ENCODE measurements at regions not wholly inside any gene's neighbourhood (a gene's known extent, or its start where the extent isn't known, plus 50 kb on each side); places are given as distances from the start of the nearest gene placed in this dataset.

- H3K27me3 ChIP-seq: no peaks in the 10 kb centered on the region
- no peaks in the 10 kb centered on the region for H3K4me1 ChIP-seq
- H3K4me3 ChIP-seq: no peak overlapping the region
- intact Hi-C loops (cut with DNase I): no loop called here
- no peaks in the 10 kb centered on the region for H3K9me3 ChIP-seq
- no peak overlapping the region for H3K9ac ChIP-seq (ENCODE audit: low read depth in 2 of 2, low read length in 2 of 2)
- no peak for DNase-seq
- no peak overlapping the region for H3K27ac ChIP-seq
- no peak for TF ChIP-seq CTCF (IDR thresholded peaks at IDR 0.05)
- H3K36me3 ChIP-seq: no peaks in the 10 kb centered on the region
These were observed 190.8 kb upstream of the TOPAZ1 start for GRCh38 chr3:44050867-44051266.

GRCh38 chr3:44055951-44056350, 185.7 kb upstream of the TOPAZ1 start:
- Histone ChIP-seq H3K4me1 (no peaks in the 10 kb centered on the region), H3K9me3 (no peaks in the 10 kb centered on the region), H3K27me3 (no peaks in the 10 kb centered on the region), H3K36me3 (no peaks in the 10 kb centered on the region), H3K9ac (ENCODE audit: low read depth in 2 of 2, low read length in 2 of 2) (no peak overlapping the region), H3K27ac (no peak overlapping the region), H3K4me3 (no peak overlapping the region)
- no peak for DNase-seq
- TF ChIP-seq CTCF (IDR thresholded peaks at IDR 0.05): no peak
- intact Hi-C loops (cut with DNase I): no loop called here

GRCh38 chr3:44056446-44057240, 185.0 kb upstream of the TOPAZ1 start:
- H3K27me3 ChIP-seq: no peaks in the 10 kb centered on the region

GRCh38 chr3:44058022-44058867, 183.4 kb upstream of the TOPAZ1 start:
- no peaks in the 10 kb centered on the region for H3K27me3 ChIP-seq
- H3K4me1 ChIP-seq: no peaks in the 10 kb centered on the region
- intact Hi-C loops (cut with DNase I): no loop called here
- no peak overlapping the region for H3K4me3 ChIP-seq
- H3K9me3 ChIP-seq: no peaks in the 10 kb centered on the region
- H3K27ac ChIP-seq: no peak overlapping the region
- H3K9ac ChIP-seq (ENCODE audit: low read depth in 2 of 2, low read length in 2 of 2): no peak overlapping the region
- TF ChIP-seq CTCF (IDR thresholded peaks at IDR 0.05): no peak
- no peaks in the 10 kb centered on the region for H3K36me3 ChIP-seq
- no peak for DNase-seq

More at GRCh38 chr3:44056446-44057240, 185.0 kb upstream of the TOPAZ1 start:
- Histone ChIP-seq H3K36me3 (no peaks in the 10 kb centered on the region), H3K4me1 (no peaks in the 10 kb centered on the region), H3K9me3 (no peaks in the 10 kb centered on the region), H3K4me3 (no peak overlapping the region), H3K27ac (no peak overlapping the region), H3K9ac (ENCODE audit: low read depth in 2 of 2, low read length in 2 of 2) (no peak overlapping the region)
- TF ChIP-seq CTCF (IDR thresholded peaks at IDR 0.05): no peak
- no peak for DNase-seq
- intact Hi-C loops (cut with DNase I): no loop called here

- TF ChIP-seq CTCF (IDR thresholded peaks at IDR 0.05): no peak
- intact Hi-C loops (cut with DNase I): no loop called here
- Histone ChIP-seq H3K27ac (no peak overlapping the region), H3K9ac (ENCODE audit: low read depth in 2 of 2, low read length in 2 of 2) (no peak overlapping the region), H3K4me3 (no peak overlapping the region), H3K9me3 (no peaks in the 10 kb centered on the region), H3K36me3 (no peaks in the 10 kb centered on the region), H3K27me3 (no peaks in the 10 kb centered on the region), H3K4me1 (no peaks in the 10 kb centered on the region)
- DNase-seq: no peak
These were observed 182.8 kb upstream of the TOPAZ1 start for GRCh38 chr3:44058868-44059203.

Measured in colonic mucosa (tissue), 4 donors.